AG09309 (cell line): ENCODE measurements at regions not wholly inside any gene's neighbourhood (a gene's known extent, or its start where the extent isn't known, plus 50 kb on each side); places are given as distances from the start of the nearest gene placed in this dataset.

Experiments used
- DNase-seq: peaks from one replicate; pipeline ENCODE4 v3.0.0-alpha.2; 2010; ENCODE audit warnings: low read depth
- H3K4me3 ChIP-seq: 2 replicates; pipeline ENCODE4 v1.5.1; 2011; ENCODE audit warnings: mild to moderate bottlenecking, low read depth, low read length, moderate library complexity; ENCODE audit not compliant: control insufficient read depth
- CTCF ChIP-seq: IDR thresholded peaks from 2 replicates; pipeline ENCODE4 v1.5.1; 2011; ENCODE audit warnings: mild to moderate bottlenecking, low read depth, low read length, inconsistent platforms; ENCODE audit not compliant: insufficient read depth, control insufficient read depth; ENCODE audit errors: missing control alignments

GRCh38 chr4:175451238-175451965 lies 360.7 kb downstream of the GPM6A start:
- no peak for TF ChIP-seq CTCF
- DNase-seq = no peak
- no peak overlapping the region for H3K4me3 ChIP-seq

GRCh38 chr4:175453456-175453855 lies 358.6 kb downstream of the GPM6A start:
- no peak overlapping the region for H3K4me3 ChIP-seq
- TF ChIP-seq CTCF = no peak
- no peak for DNase-seq

GRCh38 chr4:175456131-175456530 lies 355.9 kb downstream of the GPM6A start:
- DNase-seq = no peak
- TF ChIP-seq CTCF = no peak
- no peak overlapping the region for H3K4me3 ChIP-seq

- no peak for DNase-seq
- TF ChIP-seq CTCF = no peak
- no peak overlapping the region for H3K4me3 ChIP-seq
These were observed 354.1 kb downstream of the GPM6A start for GRCh38 chr4:175457956-175458355.

- no peak overlapping the region for H3K4me3 ChIP-seq
- no peak for DNase-seq
- no peak for TF ChIP-seq CTCF
These were observed 352.5 kb downstream of the GPM6A start for GRCh38 chr4:175459571-175459970.

- no peak for TF ChIP-seq CTCF
- DNase-seq = no peak
- H3K4me3 ChIP-seq = no peak overlapping the region
These were observed 351.6 kb downstream of the GPM6A start for GRCh38 chr4:175460414-175460813.

- TF ChIP-seq CTCF = no peak
- no peak overlapping the region for H3K4me3 ChIP-seq
- DNase-seq = no peak
These were observed 342.6 kb downstream of the GPM6A start for GRCh38 chr4:175469514-175469913.
